Calu3 (cell line): ENCODE measurements at regions not wholly inside any gene's neighbourhood (a gene's known extent, or its start where the extent isn't known, plus 50 kb on each side); places are given as distances from the start of the nearest gene placed in this dataset.

Experiments used
- BruUV-seq: library from RNA; stranded (reverse); fragments of 400-500 nt; replicated peaks from 2 replicates; lab custom pipeline; 2021; lab: Mats Ljungman, UMichigan
- CTCF ChIA-PET: fragments of 300-600 bp; sonication (Branson Sonifier 250); formaldehyde crosslinking; loops from one replicate; lab custom pipeline; 2022; ENCODE audit warnings: antibody characterized with exemption; lab: Charles Lee
- DNase-seq: peaks from one replicate; pipeline ENCODE4 v3.0.0; 2022
- H3K27ac Mint-ChIP-seq: one replicate; pipeline ENCODE4 v1.8.0; 2022; ENCODE audit warnings: mixed read lengths; ENCODE audit not compliant: unreplicated experiment
- H3K27me3 Mint-ChIP-seq: one replicate; pipeline ENCODE4 v1.8.0; 2022; ENCODE audit warnings: mixed read lengths; ENCODE audit not compliant: unreplicated experiment
- H3K36me3 Mint-ChIP-seq: one replicate; pipeline ENCODE4 v1.8.0; 2022; ENCODE audit warnings: mild to moderate bottlenecking, moderate library complexity, mixed read lengths; ENCODE audit not compliant: insufficient read depth, unreplicated experiment
- H3K4me1 Mint-ChIP-seq: one replicate; pipeline ENCODE4 v1.8.0; 2022; ENCODE audit warnings: mild to moderate bottlenecking, low read depth, mixed read lengths; ENCODE audit not compliant: unreplicated experiment
- H3K4me3 Mint-ChIP-seq: one replicate; pipeline ENCODE4 v1.8.0; 2022; ENCODE audit warnings: mild to moderate bottlenecking, low read depth, moderate library complexity, mixed read lengths; ENCODE audit not compliant: unreplicated experiment
- H3K9me3 Mint-ChIP-seq: one replicate; pipeline ENCODE4 v1.8.0; 2022; ENCODE audit warnings: low read depth, mixed read lengths; ENCODE audit not compliant: unreplicated experiment
- CTCF ChIP-seq: fragments of 200-600 bp; IDR thresholded peaks from one replicate; pipeline ENCODE4 v1.8.0; 2022; ENCODE audit warnings: antibody characterized with exemption; ENCODE audit not compliant: unreplicated experiment
- intact Hi-C: fragments of 100-400 bp; cut with micrococcal nuclease; formaldehyde crosslinking; loops from one replicate; pipeline ENCODE4 v1.10.0; 2022; ENCODE audit not compliant: unreplicated experiment

GRCh38 chr7:155227004-155227787 is 70.5 kb upstream of the INSIG1 start:
- BruUV-seq = no TSS peak
- CTCF ChIA-PET = no interaction called here
- Mint-ChIP-seq H3K27ac (no peak overlapping the region), H3K9me3 (no peaks in the 10 kb centered on the region), H3K27me3 (no peaks in the 10 kb centered on the region), H3K4me3 (no peak overlapping the region), H3K36me3 (peaks cover 12% of the 10 kb centered on the region), H3K4me1 (peaks cover 33% of the 10 kb centered on the region)
- no peak for DNase-seq
- TF ChIP-seq CTCF = no peak
- intact Hi-C loops = no loop called here

GRCh38 chr7:155227788-155228458 is 69.8 kb upstream of the INSIG1 start:
- Mint-ChIP-seq H3K4me3 (no peak overlapping the region), H3K4me1 (peaks cover 30% of the 10 kb centered on the region), H3K9me3 (no peaks in the 10 kb centered on the region)

GRCh38 chr7:155228459-155228845 is 69.2 kb upstream of the INSIG1 start:
- no peaks in the 10 kb centered on the region for H3K9me3 Mint-ChIP-seq
- H3K27me3 Mint-ChIP-seq = no peaks in the 10 kb centered on the region
- no peak for DNase-seq
- CTCF ChIA-PET = interaction anchor here (0.9 kb wide), 1 partner anchor 12 kb away, joined by 3 read pairs; no protein-coding TSS in a partner anchor
- no TSS peak for BruUV-seq
- intact Hi-C loops = no loop called here
- peaks cover 12% of the 10 kb centered on the region for H3K36me3 Mint-ChIP-seq
- H3K27ac Mint-ChIP-seq = peak overlapping the region; percentile 93
- no peak overlapping the region for H3K4me3 Mint-ChIP-seq
- H3K4me1 Mint-ChIP-seq = peaks cover 35% of the 10 kb centered on the region
- no peak for TF ChIP-seq CTCF

More at GRCh38 chr7:155227788-155228458, 69.8 kb upstream of the INSIG1 start:
- TF ChIP-seq CTCF = no peak
- no peak for DNase-seq
- Mint-ChIP-seq H3K27me3 (no peaks in the 10 kb centered on the region), H3K27ac (no peak overlapping the region), H3K36me3 (peaks cover 12% of the 10 kb centered on the region)
- intact Hi-C loops = no loop called here
- CTCF ChIA-PET = no interaction called here
- BruUV-seq = no TSS peak

- no peak for DNase-seq
- CTCF ChIA-PET = interaction anchor here (0.9 kb wide), 1 partner anchor 13 kb away, joined by 3 read pairs; no protein-coding TSS in a partner anchor
- Mint-ChIP-seq H3K9me3 (no peaks in the 10 kb centered on the region), H3K4me1 (peaks cover 36% of the 10 kb centered on the region), H3K27me3 (no peaks in the 10 kb centered on the region), H3K27ac (peak overlapping the region; percentile 93), H3K36me3 (peaks cover 12% of the 10 kb centered on the region), H3K4me3 (no peak overlapping the region)
- TF ChIP-seq CTCF = no peak
- intact Hi-C loops = no loop called here
- no TSS peak for BruUV-seq
Measured at GRCh38 chr7:155228894-155229293, 68.8 kb upstream of the INSIG1 start.
